ENCODE measurements at regions not wholly inside any gene's neighbourhood (a gene's known extent, or its start where the extent isn't known, plus 50 kb on each side); places are given as distances from the start of the nearest gene placed in this dataset.

GRCh38 chr13:82905071-82905470, 977.2 kb downstream of the SLITRK1 start:
- TF ChIP-seq TARDBP (IDR thresholded peaks at IDR 0.05) (no peak), SUZ12 (IDR thresholded peaks at IDR 0.05) (no peak), FOXM1 (IDR thresholded peaks at IDR 0.05; ENCODE audit: borderline replicate concordance) (no peak), BHLHE40 (IDR thresholded peaks at IDR 0.05; ENCODE audit: borderline replicate concordance) (no peak)
